ENCODE measurements at regions not wholly inside any gene's neighbourhood (a gene's known extent, or its start where the extent isn't known, plus 50 kb on each side); places are given as distances from the start of the nearest gene placed in this dataset.

GRCh38 chr2:7811073-7811472, 870.8 kb upstream of the ID2 start:
- no peak for DNase-seq (ENCODE audit: low read depth)
- TF ChIP-seq CTCF (IDR thresholded peaks at IDR 0.05; ENCODE audit: control insufficient read depth, extremely low read depth, insufficient read depth) = no peak
- H3K4me3 ChIP-seq (ENCODE audit: low read depth, low read length) = no peak overlapping the region

- no peak for DNase-seq (ENCODE audit: low read depth)
- no peak overlapping the region for H3K4me3 ChIP-seq (ENCODE audit: low read depth, low read length)
- TF ChIP-seq CTCF (IDR thresholded peaks at IDR 0.05; ENCODE audit: control insufficient read depth, extremely low read depth, insufficient read depth) = no peak
Observed at GRCh38 chr2:7812231-7812995, 869.4 kb upstream of the ID2 start.

- DNase-seq (ENCODE audit: low read depth) = no peak
- H3K4me3 ChIP-seq (ENCODE audit: low read depth, low read length) = no peak overlapping the region
Observed at GRCh38 chr2:7813541-7814292, 868.1 kb upstream of the ID2 start.

GRCh38 chr2:7815726-7816125, 866.1 kb upstream of the ID2 start:
- DNase-seq (ENCODE audit: low read depth) = no peak
- no peak overlapping the region for H3K4me3 ChIP-seq (ENCODE audit: low read depth, low read length)
- no peak for TF ChIP-seq CTCF (IDR thresholded peaks at IDR 0.05; ENCODE audit: control insufficient read depth, extremely low read depth, insufficient read depth)

More at GRCh38 chr2:7813541-7814292, 868.1 kb upstream of the ID2 start:
- no peak for TF ChIP-seq CTCF (IDR thresholded peaks at IDR 0.05; ENCODE audit: control insufficient read depth, extremely low read depth, insufficient read depth)

GRCh38 chr2:7816233-7816632, 865.6 kb upstream of the ID2 start:
- no peak for DNase-seq (ENCODE audit: low read depth)
- TF ChIP-seq CTCF (IDR thresholded peaks at IDR 0.05; ENCODE audit: control insufficient read depth, extremely low read depth, insufficient read depth) = no peak
- H3K4me3 ChIP-seq (ENCODE audit: low read depth, low read length) = no peak overlapping the region

- H3K4me3 ChIP-seq (ENCODE audit: low read depth, low read length) = no peak overlapping the region
- no peak for DNase-seq (ENCODE audit: low read depth)
- no peak for TF ChIP-seq CTCF (IDR thresholded peaks at IDR 0.05; ENCODE audit: control insufficient read depth, extremely low read depth, insufficient read depth)
Observed at GRCh38 chr2:7816944-7817343, 864.9 kb upstream of the ID2 start.
